Activated CD4-positive, alpha-beta T cell treated with anti-CD3 and anti-CD28 coated beads, Interleukin-2, Interleukin-4, amounts not matched to agents 100 ng/mL and 50 ng/mL, durations not matched to agents 16 hours and 8 hours (primary cell): ENCODE measurements at regions not wholly inside any gene's neighbourhood (a gene's known extent, or its start where the extent isn't known, plus 50 kb on each side); places are given as distances from the start of the nearest gene placed in this dataset.
"Not testable (repeated sequence)": the region's sequence is repeated elsewhere in the genome, so short reads cannot be mapped to it uniquely, and the experiment has no call there.

ENCODE experiments used
- DNase-seq: peaks from one replicate; pipeline ENCODE4 v3.0.0-alpha.2; 2020; ENCODE audit warnings: low spot score

DNA sequence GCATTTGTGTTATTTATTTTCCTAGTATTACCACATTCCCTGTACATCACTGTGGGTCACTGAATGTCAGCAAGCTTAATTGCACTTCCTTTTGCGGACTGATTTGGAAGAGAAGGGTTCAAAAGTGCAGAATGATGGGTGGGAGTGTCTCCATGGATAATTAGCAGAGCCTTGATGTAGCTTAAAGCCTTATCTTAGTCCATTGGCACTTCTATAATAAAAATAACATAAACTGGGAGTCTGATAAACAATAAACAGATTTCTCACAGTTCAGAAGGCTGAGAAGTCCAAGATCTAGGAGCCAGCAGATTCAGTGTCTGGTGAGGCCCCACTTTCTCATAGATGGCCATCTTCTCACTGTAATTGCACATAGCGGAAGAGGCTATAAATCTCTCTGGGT is 501.1 kb upstream of the POU3F2 start:
- no peak for DNase-seq

DNA sequence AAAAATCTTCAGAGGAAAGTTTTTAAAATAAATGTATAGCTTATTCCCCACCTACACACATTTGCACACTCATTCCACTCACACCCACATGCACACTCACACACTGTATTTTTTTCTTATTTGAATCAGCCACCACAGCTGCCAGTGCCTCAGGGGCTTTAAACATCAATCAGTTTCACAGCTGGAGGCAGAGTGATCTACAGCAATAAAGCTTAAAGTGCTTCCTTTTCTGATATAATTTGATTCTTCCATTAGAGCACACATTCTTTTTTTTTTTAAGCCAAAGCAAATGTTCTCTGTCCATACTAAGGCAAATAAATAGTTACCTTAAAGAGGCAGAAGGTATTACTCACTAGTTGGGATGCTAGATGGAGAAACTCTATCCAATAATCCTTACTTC is 498.8 kb upstream of the POU3F2 start:
- no peak for DNase-seq

DNA sequence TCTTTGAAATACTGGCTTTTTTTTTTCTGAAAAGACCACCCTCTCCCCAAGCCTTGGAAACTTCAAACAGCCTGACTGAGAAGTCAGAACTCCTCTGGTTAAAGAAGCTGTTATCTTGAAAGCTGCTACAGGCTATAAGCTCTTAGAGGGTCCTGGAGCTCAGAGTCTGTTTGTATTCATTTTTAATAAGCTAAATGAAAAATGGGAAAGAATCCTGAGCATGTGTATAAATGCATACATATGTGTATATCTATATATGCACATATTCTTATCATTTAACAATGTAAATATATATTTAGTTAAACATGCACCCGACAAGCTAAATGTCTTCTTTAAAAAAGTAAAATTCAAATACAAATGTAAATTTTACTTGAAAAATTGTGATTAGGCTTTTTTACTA is 494.9 kb upstream of the POU3F2 start:
- no peak for DNase-seq

DNA sequence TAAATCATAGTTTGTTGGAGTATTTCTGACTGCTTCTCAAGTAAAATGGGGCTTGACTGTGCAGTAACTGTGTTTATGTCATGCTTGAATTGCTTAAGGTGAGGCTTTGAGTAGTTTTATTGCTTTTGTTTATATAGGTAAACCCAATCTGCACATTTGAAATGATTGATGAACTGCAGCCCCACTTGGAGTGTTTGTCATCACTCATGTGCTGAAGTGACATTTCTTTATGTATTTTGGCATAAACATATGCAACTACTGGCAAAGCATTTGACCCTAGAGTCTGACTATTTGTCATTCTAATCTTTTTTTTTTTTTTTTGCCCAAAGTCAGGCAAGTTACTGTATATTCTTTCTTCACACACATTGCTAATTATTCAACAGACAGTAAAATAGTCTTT is 491.4 kb upstream of the POU3F2 start:
- no peak for DNase-seq

DNA sequence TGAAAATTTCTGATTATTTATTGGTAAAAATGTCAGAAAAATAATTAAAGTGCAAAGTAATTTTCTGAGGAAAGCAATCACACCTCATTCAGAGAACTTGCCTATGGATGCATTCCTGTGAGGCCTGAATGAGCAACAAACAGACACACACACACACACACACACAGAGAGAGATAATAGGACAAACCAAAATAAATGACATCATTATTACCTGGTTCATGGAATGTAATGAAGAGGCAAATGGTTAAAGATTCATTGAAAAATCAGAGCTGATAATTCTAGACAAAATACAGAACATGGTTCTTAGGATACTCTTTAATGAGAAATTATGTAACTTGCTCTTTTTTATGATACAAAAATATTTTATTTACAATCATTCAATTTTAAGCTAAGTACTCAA is 490.6 kb upstream of the POU3F2 start:
- no peak for DNase-seq

DNA sequence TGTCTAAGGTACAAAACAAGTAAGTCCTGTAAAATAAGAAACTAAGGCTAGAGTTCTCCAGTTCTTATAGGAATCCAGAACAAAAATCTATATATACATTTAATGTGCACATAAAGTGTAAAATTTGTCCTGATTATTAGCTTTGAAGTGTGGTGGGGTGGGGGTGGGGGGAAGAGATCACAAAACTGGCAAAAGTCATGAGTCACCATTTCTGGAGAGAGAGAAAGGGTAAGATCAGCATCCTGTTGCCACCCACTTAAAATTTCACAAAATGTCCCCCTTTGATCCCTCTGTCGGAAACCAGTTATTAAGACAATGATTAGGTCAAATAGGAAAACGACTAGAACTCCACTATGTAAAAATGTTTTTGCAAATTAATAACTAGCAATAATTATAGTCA is 482.0 kb upstream of the POU3F2 start:
- DNase-seq, result no peak

DNA sequence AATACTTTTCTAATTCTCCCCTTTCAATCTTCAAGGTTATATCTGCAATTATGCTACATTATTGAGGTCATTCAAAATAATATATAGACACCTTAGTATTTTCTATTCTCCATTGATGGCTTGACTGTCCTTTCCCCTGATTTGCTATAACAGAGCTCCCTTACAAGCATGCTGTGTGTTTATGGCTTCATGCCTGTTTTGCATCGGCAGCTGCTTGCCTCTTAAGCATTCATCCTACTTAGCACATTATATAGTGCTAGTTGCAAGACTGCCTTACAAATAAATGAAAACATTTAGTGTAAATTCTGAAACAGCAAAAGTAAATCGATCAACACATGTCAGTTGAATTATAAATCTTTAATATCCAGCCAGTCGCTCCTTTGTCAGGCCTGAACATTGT is 476.2 kb upstream of the POU3F2 start:
- no peak for DNase-seq

DNA sequence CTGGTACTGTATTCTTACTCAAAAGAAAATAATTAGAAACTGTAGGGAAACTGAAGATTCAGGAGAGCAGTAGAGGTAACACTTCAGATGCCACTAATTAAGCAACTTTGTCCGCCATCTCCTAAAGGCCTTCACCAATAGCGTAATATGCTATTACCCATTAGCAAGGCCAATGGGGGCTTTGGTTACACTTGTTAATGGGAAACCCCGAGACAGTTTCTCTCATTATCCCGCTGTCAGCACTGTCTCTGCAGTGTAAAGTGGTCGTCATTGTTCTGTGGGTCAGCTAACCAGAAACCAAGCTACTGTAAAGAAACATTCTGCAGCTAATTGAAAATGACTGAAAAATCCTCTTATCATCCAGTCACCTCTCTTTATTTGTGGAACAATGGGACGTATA is 468.0 kb upstream of the POU3F2 start:
- no peak for DNase-seq

DNA sequence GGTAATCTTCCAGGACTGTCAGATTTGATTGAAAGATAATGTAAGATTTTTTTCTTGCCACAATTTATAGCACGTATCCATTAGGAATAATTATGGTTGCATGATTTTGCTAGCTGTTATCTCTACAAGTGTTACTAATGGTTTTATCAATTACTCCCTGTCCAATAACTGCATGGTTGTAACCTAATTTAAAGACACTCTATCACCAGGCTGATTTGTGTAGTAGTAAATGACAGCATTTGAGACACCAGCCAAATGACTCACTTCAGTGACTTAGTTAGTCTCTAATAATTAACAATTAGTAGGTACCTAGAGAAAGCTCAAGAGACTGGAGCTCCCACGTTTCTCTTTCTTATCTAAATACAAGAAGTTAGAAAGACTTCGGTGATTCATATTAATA is 453.8 kb upstream of the POU3F2 start:
- DNase-seq, result no peak

DNA sequence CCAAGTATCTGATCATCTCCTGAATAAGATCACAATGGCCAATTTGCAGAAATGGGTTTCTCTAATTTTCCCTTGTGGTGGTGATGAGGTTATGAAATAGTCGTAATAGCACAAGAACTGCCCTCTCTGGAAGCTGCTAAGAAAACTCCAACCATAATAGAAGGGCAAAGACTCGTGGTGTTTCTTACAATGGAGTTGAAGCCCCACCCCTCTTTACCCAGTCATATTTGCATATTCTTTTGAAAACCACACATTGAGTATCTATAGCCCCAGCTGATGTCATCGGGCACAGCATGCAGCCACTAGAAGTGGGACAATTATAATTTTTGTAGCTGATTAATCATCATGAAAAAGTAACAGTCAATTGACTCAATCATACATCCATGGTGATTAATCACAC is 452.1 kb upstream of the POU3F2 start:
- no peak for DNase-seq

DNA sequence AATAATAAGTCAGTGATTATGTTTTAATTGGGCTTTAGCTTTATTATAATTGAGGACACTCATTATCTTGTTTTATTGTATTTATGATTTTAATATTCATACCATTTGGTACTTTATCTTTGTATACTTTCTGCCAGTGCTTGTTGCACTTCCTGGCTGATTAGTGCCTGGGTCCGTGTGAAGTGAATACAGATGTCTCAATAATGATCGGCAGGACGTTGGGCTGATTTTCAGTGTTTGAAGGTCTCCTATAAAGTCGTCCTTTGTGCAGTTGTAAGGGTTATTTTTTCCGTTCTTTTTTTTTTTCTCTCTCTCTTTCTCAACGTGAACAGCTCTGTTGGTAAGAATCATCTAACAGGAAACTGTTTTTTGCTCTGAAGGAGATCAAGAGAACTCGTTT is 450.0 kb upstream of the POU3F2 start:
- no peak for DNase-seq

DNA sequence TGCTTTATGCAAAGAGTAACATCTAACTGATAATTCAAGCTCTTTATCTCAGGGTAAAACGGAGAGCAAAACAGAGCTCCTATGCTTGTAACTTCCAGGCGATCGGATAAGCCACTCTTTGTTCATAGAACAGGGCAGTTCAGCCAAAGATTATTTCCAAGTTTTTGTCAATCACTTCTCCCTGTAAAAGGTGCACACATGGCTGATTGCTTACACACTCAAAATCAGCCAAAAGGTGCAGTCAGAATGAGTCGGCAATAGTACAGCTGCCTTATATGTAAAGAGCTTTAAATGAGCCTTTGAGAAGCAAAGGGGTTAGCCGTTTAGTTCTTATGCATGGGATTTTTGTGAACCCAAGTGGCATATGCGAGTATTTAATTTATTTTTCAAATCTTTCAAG is 449.6 kb upstream of the POU3F2 start:
- no peak for DNase-seq

DNA sequence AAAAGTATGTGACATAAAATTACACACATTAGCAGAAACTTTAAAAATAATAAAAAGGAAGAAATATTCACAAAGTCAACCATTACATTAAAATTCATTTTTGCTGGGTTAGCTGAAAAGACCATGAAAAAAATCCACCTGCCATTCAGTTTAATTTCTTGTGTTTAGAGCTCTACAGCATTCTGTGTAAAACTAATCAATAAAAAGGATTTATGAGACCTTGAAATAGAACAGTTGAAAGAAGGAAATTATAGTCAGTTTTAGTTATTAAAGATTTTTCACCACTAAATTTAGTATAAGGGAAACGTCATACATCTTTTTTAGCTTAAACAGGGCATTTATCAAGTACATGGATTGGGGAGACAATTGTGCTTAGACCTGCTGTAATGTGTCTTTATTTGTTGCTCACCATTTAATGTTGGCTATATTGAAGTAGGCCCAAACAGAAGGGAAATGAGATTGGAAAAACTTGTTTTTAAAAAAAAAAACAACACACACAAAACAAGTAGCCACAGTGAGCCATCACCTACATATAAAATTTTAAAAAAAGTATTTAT is 438.7 kb upstream of the POU3F2 start:
- DNase-seq, result no peak

DNA sequence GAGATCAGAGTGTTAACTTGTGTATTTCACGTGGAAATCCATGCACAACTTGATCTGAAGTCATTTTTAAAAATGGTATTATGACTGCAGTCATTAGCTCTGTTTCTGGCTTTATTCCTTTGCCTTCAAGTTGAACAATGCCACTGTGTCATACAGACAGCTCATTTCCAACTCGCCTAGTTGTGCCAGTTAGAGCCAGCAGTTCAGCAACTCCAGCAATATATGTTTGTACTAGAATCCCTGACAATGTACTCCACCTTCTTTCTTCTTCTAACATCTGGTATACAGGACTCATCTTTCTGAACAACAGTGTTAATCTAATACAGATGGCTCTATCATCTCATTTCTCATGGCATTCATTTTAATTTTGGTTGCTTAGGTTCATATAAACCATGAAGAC is 418.3 kb upstream of the POU3F2 start:
- DNase-seq, result no peak

DNA sequence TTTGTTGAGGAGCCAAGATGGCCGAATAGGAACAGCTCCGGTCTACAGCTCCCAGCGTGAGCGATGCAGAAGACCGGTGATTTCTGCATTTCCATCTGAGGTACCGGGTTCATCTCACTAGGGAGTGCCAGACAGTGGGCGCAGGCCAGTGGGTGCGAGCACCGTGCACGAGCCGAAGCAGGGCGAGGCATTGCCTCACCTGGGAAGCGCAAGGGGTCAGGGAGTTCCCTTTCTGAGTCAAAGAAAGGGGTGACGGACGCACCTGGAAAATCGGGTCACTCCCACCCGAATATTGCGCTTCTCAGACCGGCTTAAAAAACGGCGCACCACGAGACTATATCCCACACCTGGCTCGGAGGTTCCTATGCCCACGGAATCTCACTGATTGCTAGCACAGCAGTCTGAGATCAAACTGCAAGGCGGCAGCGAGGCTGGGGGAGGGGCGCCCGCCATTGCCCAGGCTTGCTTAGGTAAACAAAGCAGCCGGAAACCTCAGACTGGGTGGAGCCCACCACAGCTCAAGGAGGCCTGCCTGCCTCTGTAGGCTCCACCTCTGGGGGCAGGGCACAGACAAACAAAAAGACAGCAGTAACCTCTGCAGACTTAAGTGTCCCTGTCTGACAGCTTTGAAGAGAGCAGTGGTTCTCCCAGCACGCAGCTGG is 417.7 kb upstream of the POU3F2 start:
- not testable (repeated sequence) for DNase-seq

DNA sequence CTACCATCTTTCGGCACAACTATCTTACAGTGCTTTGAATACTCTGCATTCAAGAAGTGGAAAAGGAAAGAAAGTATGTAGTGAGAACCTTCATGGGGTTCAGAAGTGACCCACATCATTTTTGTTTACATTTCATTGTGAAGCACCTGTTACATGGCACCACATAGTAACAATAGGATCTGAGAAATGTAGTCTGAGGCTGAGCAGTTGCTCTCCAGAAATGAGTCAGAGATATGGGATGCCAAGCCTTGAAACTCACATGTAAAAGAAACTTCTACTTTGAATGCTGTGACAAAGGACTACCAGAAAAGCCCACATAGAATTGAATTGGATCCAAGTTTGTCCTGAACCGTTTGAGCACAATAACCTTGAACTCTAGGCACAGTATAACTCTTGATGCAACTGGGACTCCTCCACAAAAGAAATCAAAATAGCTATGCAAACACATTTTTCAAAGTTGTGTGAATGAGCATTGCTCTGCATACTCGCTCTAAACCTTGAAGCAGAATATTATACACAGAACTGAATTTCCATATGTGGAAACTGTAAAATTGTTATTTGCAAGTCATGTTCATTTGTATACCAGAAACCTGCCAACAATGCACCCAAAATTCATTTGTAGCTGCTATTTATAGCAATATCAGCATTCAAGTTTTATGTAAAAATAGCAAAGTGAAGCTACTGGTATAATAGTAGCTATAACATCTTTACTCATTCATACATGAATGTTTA is 400.9 kb upstream of the POU3F2 start:
- no peak for DNase-seq

DNA sequence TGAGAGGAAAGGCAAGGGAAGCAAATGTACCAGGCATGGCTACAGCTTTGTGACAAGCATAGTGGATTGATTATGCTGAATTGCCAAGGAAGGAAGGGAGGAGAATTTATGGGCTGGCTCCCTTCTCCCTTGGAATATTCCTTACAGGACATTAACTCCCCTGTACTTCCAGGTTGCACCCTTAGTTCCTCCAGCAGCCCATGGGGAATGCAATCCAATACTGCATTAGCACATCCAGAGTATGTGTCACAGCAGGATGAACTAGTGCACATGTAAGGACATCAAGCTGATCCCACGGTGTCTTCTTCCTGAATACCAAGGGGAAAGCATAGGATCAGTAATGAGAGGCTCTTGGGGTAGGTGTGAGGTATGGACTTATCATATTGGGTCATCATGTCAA is 390.7 kb upstream of the POU3F2 start:
- no peak for DNase-seq

DNA sequence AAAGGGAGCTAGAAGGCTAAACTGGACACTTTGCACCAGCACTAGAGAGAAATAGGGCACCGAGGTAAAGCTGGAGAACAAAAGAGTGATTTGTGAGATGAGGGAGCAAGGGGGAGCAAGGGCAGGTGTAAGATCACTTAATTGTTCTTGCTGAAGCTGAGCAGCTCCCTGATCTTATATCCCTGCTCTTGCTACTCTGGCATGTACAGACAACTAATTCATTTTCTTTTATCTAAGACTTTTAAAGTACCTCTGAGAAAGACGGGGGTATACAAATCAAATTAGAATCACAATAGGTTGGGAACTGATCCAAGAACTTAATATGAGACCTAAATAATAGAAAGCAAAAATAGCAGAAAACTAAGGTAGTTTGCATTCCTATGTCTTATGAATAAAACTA is 381.7 kb upstream of the POU3F2 start:
- no peak for DNase-seq

DNA sequence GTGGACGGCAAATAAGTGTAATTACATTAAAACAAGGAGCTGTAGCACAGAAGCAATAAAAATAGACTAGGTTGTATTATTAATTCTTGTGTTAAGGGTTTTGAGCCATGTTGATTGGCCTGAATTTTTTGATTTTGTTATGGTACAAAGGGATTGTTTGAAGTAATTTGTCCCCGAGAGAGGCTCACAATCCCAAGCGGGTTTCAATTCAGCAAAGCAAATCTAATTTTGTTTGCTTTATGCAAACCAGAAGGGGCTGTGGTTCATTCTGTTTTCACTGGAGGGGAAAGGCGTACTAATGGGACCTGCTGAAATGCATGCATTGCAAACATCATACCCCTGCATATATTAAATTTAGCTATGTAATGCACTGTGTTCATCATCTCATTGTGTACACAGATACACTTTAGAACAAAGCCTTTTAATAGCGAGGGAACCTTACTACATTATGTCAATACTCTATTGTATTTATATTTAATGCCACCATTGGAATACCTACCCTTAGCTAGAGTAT is 379.5 kb upstream of the POU3F2 start:
- no peak for DNase-seq

DNA sequence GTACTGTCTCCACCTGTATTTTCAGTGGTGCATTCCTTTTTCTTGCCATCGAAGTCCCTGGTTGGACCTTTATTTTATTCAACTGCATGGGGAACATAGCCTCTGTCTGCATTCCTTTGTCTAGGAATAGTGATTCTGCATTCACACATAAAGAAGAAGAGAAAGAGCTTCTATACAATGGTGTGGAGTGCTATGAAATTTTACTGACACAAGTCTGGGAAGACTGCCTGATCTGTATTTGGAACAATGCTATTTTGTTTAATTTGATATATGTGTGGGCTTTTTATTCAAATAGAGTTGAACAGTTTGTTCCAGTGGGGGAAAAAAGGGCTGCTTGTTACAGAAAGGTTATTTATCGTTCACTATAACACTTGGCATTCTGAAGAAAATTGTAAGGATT is 375.7 kb upstream of the POU3F2 start:
- DNase-seq, result no peak

DNA sequence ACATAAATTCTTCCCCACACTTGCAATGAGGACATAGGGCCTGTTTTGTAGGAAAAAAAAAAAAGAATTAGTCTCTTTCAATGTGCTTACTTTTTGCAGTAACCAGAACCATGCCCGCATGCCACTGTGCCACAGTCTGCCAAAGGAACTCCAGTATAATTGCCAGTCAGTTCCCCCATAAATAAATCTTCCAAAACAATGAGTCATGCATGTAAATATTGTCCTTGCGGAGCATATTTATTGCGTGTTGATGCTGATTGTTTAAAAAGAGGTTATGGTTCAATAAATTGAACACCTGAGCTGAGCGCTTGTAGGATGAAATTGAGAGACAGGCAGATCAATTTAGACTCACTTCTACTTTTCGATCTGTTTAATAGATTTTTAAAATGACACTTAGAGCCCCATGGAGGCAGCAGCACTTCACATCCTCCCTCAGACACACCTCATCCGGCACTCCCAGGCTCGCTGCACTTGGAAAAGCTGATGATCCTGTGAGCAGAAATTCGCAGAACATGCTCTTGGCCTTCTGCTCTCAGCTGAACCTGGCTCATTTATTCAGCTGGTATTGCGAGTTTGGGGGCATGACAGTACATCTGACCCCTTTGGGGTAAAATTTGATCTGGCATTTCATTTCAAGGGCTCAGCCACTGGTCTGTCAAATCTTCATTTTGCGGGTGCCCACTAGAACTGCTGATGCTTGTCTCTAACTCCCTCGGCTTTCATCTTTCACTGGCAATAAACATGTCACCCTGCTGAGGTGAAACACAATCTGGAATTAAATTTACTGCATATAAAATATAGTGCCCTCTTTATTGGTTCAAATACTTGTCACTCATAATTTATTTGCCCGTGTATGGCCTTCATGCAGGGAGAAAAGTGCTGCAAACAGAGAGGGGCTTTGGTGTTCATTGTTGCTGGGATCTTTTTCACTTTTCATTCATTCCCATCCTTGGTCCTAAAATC is 371.1 kb upstream of the POU3F2 start:
- no peak for DNase-seq

DNA sequence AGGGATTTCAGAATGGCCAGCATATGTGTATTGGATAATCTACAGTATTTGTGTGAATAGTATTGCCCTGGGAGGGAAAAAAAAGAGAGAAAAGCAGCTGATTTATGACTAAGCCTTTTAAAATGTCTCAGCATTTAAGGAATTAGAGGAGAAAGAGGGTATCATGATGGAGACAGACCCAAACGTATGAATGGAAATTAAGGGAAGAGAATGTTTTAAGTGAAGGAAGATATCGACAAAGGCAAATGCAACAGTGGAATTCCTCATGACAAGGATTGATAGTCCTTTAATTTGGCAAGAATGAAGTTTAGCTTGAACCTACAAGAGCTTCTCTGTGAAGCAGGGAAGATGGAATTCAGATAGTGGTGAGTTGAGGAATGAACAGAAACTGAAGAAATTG is 367.3 kb upstream of the POU3F2 start:
- no peak for DNase-seq
